GM18502 (cell line): ENCODE measurements at regions not wholly inside any gene's neighbourhood (a gene's known extent, or its start where the extent isn't known, plus 50 kb on each side); places are given as distances from the start of the nearest gene placed in this dataset.

ENCODE experiments used
- ATAC-seq: cut with Tn5 transposase; IDR thresholded peaks from one replicate; pipeline ENCODE4 v1.9.1; 2021; ENCODE audit warnings: mild to moderate bottlenecking; ENCODE audit not compliant: unreplicated experiment, poor library complexity

DNA sequence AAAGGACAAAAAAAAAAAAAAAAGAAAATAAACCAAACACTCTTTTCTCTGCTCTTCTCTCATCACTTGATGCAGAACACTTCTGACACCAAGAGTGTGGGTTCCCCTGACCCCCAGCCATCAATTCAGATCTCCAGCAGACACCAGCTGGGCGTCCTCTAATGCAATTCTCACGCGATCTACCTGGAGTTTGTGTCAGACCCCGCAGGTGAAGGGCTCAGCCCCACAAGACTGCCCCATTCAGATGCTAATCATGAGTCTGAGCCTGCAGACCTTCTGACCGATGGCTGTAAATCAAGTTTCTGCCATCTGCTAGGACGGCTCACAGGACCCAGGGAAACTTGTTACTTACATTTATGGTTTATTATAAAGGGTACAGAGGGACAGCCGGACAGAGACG lies 133.6 kb upstream of the C1orf174 start:
- no peak for ATAC-seq

DNA sequence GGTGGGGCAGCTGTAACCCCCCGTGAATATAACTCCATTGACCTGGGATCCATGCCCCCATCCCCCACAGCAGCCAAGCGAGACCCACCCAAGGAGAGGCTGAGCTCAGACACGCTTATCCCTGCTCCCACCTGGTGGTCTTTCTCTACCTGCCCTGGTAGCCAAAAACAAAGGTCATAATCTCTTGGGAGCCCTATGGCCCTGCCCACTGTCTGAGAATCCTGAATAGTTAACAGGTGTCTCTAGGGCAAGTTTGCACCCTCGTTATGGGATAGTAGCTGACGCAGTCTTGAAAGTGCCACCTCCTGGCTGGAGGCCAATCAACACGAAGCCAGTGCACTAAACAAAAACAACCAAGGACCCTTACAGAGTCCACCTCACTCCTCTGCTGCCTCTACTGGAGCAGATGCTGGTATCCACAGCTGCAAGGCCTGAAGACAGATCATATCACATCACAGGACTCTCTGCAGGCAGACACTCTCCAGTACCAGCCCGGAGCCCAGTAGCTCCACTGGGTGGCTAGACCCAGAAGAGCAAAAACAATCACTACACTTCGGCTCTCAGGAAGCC lies 134.3 kb upstream of the C1orf174 start:
- no peak for ATAC-seq

DNA sequence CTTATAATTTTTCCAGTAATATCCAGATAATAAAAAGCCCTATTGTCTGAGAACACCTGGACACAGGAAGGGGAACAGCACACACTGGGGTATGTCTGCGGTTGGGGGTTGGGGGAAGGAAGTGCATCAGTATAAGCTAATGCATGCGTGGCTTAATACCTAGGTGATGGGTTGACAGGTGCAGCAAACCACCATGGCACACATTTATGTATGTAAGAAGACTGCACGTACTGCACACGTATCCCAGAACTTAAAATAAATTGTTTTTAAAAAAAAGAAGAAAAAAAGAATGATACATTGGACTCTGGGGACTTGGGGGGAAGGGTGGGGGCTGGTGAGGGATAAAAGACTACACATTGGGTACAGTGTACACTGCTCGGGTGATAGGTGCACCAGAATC lies 144.9 kb upstream of the C1orf174 start:
- no peak for ATAC-seq

DNA sequence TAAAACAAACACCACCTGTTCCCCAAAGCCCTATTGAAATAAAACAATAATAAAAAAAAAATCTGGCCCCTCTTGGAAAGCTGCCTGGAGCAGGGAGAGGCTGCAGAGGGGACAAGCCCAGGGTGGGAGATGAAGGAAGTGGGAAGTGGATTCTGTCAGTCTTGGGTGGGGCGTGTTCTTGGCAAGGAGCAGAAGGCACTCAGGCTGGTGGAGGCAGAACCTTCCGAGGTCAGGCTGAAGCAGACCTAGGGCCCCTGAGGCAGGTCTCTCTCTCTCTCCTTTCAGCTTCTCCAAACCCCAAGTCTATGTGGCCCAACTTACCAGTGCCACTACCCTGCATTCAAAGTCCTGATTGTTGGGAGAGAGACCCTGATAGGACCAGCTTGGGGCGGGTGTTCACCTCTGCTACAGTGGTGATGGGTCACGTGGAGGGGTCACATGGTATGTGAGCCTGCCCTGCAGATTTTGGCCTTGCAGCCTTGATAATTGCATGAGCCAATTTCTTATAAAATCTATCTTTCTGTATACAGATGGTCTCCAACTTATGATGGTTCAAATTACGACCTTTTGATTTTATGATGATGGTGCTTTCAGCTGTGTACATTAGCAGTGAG lies 145.4 kb upstream of the C1orf174 start:
- ATAC-seq = no peak

DNA sequence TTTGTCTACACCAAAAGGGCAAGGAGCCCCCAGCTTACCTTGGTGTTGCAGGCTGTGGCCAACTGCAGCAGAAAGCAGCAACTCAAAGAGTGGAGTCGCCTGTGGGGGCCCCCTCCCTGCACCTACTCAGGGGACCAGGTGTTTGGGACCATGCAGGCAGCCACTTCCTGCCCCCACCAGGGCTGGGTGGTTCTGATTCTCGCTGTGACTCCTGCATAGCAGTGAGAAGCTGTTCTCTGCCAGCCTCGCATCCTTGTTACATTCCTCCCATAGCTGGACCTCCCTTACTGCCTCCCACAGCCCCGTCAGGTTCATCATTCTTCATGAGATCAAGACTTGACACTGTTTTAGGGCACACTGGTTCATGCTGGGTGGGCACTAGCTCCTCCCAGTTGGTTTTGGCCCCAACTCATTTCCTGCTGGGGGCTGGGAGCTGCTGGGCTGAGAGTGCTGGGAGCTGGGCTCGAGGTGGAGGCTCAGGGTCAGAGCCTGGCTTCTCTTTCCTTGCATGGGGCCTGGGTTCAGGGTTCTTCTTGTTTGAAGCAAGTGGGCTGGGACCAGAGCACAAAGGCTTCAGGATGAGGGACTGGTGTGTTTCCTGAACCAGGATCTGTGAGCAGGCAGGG lies 146.9 kb upstream of the C1orf174 start:
- no peak for ATAC-seq

DNA sequence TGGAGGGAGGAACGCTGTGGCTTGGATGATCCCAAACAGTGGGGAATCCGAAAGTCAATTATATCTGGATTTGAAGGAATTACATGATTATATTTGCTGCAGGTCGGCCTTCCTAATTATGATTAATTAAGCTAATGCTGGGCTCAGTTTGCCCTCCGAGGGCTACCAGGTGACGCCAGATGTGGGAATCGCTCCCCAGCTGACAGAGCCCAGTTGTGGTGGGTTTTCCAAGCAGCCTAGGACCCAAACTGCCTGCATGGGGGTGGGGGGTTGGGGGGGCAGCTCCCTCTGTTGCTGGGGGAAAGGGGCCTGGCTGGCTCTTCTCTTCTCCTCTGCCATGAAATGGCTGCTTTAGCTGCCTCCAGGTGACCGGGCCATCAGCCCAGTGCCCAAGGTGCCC lies 147.6 kb upstream of the C1orf174 start:
- no peak for ATAC-seq

DNA sequence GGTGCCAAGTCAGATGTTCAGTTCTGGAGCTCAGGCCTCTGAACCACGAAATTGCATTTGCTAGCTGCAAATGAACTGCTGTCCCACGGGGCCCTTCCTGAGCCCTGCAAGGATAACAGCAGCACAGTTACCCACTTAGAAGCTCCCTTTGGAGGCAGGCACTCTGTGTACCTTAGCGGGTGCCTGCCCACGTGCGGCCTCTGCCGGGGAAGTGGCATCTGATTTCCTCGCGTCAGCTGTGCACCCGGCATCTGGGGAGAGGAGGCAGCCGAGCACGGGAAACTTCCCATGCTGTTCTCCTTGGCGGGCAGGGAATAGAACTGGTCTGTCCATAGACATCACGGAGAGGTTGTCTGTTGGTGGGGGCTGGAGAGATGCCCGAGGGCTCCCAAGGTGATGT lies 148.0 kb upstream of the C1orf174 start:
- ATAC-seq = no peak

DNA sequence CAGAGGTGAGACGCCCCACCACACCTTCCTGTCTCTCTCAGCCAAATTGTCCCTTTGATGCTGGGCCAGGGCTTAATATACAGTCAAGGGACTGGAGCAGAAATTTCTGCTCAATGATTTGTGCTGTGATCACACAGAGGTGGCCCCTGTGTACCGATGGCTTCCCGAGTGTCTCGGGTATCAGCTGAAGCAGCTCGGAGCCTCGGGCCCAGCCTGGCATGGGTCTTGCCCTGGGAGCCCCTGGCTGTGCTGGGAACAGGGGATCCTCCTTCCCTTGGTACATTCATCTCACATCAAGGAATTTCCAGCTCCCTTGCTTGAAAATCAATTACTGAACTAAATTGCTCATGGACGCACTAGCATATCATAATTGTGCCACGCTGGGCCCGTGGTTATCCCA lies 148.8 kb upstream of the C1orf174 start:
- no peak for ATAC-seq

DNA sequence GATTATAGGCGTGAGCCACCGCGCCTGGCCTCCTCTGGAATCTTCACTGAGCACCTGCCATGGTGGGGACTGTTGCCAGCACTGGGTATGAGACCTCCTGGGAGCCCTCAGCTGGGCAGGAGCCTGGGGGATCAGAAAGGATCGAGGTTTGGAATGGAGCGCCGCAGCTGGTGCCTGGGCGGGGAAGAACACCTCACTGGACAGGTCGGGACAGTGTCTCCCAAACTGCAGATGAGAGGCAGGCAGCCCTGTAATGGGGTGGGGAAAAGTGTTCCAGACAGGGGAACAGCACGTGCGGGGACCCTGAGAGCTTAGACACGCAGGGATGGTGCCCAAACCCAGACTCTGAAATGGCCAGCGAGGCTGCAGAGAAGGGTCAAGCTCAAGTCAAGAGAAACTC lies 150.9 kb upstream of the C1orf174 start:
- ATAC-seq = no peak

DNA sequence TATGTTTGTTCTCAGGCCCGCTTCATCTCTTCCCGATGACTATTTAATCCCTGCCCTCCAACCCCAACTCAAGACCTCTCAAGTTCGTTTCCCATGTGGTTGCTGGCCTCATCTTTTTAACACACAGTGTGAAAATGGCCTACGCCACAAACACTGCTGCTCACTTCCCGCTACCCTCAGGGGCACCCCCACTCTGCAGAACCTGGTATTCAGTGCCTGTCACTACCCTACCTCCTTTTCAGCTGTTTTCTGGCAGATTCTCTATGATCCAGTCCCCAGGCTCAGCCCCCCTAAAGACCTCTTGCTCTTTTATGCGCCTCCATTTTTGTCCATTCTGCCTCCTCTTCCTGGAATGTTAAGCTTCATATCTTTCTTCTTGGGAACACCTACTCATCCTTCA lies 152.6 kb upstream of the C1orf174 start:
- ATAC-seq = no peak

DNA sequence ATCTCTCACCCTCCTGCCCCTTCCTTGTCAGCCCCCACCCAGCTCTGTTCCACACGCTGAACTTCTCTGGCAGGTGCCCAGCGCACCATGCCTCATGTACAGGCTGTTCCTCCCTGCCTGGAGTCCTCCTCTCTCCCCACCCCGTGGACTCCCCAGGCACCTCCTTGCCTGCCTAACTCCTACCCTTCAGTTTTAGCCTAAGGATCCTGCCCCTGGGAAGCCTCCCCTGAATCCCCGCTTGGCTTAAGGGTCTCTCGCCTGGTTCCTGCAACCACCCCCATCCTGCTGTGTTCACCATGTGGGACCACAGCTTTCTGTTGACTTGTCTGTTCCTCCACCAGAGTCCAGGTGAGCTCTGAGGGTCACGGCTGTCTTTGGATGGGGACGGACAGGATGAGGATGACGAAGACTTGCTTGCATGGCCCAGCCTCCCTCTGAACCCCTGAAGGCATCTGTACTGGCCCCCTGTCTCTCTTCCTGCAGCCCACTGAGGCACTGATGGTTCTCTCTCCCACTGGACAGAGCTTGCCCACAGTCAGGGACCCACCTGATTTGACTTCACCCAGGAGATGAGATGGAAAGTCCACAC lies 153.2 kb upstream of the C1orf174 start:
- no peak for ATAC-seq

DNA sequence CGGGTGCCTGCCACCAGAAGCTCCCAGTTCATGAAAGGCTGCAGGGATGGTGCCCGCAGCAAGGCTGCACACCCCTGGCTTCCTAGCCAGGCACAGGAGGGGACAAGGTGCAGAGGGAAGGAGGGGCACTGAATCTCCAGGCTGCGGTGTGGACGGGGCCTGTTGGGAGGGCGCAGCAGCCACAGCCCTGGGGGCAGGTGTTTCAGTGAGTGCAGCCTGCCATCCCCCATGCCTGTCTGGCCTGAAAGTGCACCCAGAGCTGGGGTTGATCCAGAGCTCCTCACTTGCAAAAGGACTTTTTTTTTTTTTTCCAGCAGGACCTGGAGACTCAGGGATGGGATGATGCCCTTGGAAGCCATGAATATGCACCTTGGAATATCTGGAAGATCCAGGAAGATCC lies 153.7 kb upstream of the C1orf174 start:
- no peak for ATAC-seq

DNA sequence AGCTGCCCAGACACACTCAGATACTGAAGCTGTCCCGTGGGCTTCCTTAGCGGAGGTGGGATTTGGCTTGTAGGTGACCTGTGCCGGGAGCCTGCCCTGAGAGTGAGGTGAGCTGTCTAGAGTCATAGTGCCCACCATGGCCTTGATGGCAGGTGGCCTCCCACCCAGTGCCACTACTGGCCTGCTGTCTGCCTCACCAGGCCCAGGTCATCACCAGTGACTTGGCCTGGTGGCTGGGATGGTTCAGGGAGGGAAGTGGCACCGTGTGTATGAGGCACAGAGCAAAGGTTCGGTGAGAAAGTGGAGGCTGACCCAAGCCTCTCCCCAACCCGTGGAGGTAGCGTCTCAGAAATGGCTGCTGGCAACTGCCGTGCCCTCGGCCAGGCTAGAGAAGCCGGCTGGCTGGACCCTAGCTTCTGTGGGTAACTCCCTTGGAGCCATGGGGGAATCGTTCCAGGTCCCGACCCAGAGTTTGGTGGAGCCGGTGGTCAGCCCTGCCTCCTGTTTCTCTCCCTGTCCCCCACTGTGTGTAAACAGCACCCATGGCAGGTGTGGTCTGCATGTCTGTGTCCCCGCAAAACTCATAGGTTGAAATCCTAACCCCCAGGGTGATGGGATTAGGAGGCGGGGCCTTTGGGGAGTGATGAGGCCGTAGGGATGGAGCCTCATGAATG lies 155.4 kb upstream of the C1orf174 start:
- ATAC-seq = no peak

DNA sequence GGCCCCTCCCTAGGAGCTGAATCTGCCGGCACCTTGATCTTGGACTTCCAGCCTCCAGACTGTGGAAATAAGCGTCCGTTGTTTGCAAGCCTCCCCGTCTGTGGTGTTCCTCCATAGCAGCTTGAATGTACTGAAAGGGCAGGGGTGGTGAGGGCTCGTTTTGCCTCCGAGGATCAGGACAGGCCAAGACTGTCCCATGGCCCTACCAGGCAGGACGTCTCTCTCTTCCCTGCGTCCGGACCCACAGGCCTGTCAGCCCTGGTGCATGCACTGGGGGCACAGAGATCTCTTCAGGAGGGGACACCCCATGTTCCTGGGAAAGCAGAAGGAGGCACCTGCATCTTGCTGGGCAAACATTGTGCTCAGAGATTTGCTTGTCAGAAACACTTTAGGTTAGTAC lies 156.3 kb upstream of the C1orf174 start:
- ATAC-seq = no peak

DNA sequence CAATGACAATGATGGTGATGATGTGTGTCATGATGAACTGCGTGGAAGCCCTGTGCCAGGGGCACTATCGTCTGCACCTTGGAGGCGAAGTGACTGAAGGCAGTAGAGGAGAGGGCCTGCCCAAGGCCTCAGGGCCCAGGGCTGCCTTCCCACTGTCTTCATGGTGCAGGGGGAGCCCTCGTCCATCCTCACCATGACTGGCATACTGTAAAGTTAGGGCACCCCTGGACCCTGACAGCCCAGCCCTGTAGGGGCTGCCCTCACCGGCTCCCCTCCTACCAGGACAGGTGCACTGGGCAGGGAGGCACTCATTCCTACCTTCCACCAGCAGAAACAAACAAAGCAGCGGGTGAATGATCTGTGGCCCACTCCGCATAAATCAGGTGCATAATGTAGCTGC lies 156.9 kb upstream of the C1orf174 start:
- no peak for ATAC-seq

DNA sequence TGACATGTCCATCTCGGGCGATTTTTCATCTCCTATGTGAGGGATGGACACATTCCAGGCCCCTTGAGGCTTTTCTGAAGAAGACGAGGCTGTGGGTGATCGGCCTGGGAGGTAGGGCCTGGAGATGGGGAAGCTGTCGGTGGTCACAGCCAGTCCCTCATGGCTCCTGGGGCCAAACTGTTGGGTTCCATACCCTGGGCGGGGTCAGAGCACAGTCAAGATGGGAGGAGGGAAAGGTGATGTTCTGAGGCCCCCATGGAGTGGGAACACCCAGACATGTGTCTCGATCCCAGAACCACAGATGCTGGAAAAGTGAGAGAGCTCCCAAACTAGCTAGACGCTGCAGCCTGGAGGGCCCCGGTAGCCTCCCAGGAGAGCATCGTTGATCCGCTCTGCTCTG lies 157.5 kb upstream of the C1orf174 start:
- ATAC-seq = no peak

DNA sequence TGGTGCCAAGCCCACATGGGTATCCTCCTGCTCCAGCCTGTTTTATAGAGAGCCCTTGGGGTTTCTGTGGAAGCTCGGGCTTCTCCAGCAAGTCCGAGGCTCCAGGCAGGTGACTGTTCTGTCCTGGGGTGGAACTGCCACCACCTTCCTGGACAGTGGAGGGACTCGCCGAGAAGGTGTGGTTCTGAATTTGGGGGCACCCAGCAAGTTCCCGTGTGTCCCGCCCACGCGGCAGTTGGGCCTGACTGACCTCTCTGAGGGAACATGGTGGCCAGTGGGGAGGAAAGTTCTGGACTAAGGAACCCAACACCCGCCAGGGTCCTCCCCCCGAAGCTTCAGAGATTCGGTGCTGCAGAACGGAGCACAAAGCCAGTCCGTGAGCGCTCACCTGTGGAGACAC lies 158.1 kb upstream of the C1orf174 start:
- no peak for ATAC-seq

DNA sequence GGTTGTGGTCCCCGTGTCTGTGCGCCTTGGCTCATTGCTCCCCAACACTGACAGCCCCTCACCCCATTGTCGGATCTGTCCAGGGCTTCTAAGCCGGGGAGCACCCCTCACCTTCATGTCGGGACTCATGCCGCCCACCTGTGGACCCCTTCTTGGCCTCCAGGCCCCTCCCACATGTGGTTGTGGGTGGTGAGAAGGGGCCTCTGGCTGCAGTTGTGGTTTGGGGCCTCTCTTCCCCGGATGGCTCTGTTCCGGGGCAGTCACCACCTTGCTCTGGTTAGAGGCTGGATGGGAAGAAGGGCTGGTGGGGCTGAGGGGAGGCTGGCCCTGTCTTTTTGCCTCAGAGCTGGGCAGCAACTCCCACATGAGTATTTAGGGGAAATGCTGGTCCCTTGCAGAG lies 158.6 kb upstream of the C1orf174 start:
- ATAC-seq = no peak

DNA sequence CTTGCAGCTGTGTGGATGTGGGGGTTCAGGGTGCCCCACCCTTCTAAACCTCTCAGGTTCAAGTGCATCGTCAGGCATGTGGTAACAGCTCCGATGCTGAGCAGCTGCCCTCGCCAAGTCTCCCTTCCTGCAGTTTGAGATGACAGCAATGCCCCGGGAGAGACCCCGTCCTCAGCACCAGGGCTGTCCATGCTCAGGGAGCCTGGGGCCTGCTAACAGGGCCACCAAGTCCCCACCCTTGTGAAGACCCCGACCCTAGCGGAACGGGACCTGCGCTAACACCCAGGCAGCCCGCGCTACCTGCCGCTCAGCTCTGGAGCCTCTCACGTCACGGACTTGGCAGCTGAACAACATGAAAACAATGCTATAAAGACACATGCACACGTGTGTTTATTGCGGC lies 159.2 kb upstream of the C1orf174 start:
- ATAC-seq = no peak

DNA sequence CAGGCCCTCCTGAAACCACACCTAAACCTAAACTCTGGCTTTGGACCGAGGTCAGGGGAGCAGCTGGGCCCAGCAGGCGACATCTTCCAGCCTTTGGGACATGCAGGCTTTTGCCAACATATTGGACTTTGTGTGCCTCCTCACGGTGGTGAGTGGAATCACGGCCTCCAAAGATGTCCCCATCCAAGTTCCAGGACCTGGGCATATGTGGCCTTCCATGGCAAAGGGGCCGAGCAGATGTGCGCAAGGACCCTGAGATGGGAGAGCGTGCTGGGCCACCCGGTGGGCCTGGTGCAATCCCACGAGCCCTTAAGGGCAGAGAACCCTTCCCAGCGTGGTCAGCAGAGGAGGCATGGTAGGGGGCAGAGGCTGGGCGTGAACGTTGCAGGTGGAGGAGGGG lies 160.8 kb upstream of the C1orf174 start:
- no peak for ATAC-seq

DNA sequence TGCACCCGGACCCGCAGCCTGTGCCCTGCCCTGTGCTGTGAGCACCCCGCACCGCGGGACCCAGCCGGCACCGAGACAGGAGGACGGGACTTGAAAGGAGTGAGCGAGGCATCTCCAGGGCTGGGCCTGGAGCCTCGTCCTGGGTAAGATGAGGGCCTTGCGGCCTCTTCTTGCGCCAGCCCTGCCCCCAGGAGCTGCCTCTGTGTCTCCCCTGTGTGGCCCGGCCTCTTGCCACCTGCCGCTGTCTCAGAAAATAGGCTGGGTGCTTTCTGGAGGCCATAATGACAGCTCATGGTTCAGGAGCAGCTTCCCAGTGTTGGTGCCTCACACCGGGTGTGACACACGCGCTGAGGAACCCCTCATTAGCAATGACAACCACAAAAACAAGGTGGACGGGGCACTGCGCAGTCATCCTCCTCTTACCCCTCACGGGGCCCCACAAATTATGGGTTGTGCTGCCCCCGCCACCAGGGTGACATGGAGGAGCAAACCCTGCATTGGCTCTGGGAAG lies 161.5 kb upstream of the C1orf174 start:
- no peak for ATAC-seq
